Upper lobe of left lung (tissue), 4 donors: ENCODE measurements at regions not wholly inside any gene's neighbourhood (a gene's known extent, or its start where the extent isn't known, plus 50 kb on each side); places are given as distances from the start of the nearest gene placed in this dataset.

Experiments
- EP300 ChIP-seq, 4 donors: sonication (generic); formaldehyde crosslinking; IDR thresholded peaks; one replicate each; pipeline ENCODE4 v1.5.1; 2017; ENCODE audit warnings: antibody characterized with exemption in 4 of 4, control low read depth in 2 of 4
- POLR2A ChIP-seq, 4 donors: fragments of 450-650 bp; IDR thresholded peaks; one replicate each; pipeline ENCODE4 v1.5.1; 2016 to 2017; ENCODE audit warnings: antibody characterized with exemption in 4 of 4, mild to moderate bottlenecking in 2 of 4
- TF ChIP-seq, protein P1 (sequence below), 6 experiments: fragments of 450-650 bp in 4 of 6; fragments of 200-600 bp in 2 of 6; sonication (generic) in 2 of 6; IDR thresholded peaks; one replicate each; pipeline ENCODE4 v1.5.1; 2016 to 2019; ENCODE audit warnings: antibody characterized with exemption in 6 of 6

DNA sequence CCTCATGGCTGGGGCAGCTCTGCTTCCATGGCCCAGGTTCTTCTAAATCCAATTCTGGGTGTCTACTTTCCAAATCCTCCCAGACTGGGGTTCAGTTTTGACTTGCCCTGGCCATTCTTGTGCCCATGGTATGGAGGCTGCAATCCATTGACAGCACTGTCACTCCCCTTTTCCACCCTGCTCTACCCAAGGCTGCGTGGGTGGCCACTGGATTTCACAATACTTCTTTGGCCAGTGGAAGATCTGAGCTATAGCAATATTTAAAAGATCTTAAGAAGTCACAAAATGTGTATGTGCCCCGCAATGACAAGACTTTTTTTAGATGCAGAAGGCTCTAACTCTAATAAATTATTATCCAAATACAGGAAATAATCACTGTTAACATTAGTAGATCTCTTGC is 329.4 kb upstream of the CCL2 start:
- TF ChIP-seq, protein P1, sequence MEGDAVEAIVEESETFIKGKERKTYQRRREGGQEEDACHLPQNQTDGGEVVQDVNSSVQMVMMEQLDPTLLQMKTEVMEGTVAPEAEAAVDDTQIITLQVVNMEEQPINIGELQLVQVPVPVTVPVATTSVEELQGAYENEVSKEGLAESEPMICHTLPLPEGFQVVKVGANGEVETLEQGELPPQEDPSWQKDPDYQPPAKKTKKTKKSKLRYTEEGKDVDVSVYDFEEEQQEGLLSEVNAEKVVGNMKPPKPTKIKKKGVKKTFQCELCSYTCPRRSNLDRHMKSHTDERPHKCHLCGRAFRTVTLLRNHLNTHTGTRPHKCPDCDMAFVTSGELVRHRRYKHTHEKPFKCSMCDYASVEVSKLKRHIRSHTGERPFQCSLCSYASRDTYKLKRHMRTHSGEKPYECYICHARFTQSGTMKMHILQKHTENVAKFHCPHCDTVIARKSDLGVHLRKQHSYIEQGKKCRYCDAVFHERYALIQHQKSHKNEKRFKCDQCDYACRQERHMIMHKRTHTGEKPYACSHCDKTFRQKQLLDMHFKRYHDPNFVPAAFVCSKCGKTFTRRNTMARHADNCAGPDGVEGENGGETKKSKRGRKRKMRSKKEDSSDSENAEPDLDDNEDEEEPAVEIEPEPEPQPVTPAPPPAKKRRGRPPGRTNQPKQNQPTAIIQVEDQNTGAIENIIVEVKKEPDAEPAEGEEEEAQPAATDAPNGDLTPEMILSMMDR (IDR thresholded peaks at IDR 0.05) = no peak
- no peak for TF ChIP-seq POLR2A (IDR thresholded peaks at IDR 0.05)
- TF ChIP-seq EP300 (IDR thresholded peaks at IDR 0.05) = no peak
